Stimulated activated CD4-positive, alpha-beta T cell treated with anti-CD3 and anti-CD28 coated beads, Interleukin-12 subunit alpha, Interleukin-12 subunit beta, amount 100 ng/mL, for 24 hours (primary cell): ENCODE measurements at regions not wholly inside any gene's neighbourhood (a gene's known extent, or its start where the extent isn't known, plus 50 kb on each side); places are given as distances from the start of the nearest gene placed in this dataset.

Experiments used
- DNase-seq, 2 experiments: peaks; one replicate each; pipeline ENCODE4 v3.0.0-alpha.2; 2020; ENCODE audit warnings: low read depth in 2 of 2

DNA sequence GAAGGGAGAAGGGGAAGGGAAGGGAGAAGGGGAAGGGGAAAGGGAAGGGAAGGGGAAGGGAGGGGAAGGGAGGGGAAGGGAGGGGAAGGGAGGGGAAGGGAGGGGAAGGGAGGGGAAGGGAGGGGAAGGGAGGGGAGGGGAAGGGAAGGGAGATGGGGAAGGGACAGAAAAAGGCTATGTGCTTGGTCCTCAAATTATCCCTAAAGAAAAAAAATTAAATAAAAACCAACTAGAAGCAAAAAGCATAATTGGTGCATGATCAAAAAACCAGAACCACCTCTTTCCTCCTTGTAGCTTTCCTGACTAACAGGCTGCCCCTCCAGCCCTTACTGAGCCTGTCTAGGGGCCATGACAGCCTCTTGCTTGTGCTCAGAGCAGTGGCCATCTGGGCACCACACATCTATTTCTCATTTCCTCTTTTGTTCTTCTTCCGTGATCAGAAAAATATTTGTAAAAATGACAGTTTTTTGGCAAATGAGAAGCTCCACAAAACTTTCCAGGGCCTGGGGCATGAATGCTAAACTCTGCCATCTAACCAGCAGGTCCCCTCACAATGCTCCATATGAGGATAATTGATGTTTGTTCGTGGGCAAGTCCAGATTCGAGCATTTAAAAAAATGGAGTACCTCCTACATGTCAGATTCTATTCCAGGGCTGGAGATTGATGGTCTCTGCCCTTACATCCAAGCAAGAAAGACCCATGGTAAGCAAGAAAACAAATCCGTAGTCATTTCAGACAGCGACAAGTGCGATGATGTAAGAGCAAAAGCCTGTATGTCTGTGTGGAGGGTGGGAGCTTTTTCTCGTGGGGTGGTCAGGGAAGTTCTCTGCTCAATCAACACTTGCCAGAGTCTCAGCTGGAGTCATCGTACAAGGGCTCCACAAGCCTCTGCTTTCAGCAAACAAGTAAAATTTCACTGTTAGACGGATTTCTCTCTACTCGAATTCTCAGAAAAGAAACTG is 320.9 kb downstream of the WDR11 start:
- DNase-seq, result no peak

DNA sequence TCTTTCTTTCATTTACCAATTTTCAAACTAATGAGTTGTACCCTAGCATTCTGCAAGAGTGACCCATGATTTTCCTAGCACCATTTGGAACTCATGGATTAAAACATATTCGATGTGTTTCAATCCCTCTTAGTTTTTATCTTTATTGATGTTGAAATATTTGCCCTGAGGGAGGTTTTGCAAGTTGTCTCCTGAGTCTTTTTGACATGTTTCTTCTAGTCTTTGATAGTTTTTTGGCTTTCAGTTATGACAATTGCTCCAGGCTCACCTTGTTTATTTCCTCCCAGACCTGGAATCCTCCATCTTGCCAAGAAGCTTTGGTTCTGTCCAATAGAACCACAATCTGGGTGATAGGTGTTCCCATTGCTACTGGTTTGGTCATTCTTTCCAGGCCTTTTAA is 327.8 kb downstream of the WDR11 start:
- no peak for DNase-seq

DNA sequence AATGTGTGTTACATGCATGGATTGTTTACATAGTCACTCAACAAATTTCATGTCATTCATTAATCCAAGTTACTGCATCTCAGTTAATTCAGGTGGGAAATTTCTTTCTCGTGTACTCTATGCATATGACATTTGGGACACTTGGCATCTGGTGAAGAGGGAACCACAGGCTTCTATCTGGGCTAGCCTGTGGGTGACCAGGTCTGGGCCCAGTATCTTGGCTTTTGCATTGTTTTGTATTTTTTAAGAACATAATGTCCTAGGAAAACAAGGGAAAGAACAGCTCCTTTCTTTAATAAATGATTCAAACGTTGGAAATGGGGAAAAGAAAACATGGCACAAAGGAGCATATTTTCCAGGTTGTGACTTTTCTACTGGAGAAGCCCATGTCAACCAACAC is 331.1 kb downstream of the WDR11 start:
- no peak for DNase-seq

DNA sequence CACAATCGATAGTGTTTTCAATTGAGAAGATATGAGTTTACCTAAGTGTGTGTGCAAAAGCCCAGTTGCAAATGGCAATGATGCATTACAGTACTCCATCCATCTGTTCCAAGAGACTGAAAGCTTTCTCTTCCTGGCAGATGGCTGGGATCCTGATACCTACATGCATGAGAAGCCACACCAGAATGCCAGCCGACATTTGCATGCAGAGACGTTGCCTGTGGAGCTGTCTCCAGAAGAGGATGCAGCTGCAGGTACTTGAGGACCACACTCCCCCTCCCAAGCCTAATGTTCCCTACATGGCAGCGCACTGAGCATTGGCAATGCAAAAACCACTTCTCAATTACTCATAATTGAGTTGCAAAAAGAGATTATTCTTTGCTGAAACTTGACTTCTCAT is 332.1 kb downstream of the WDR11 start:
- no peak for DNase-seq

DNA sequence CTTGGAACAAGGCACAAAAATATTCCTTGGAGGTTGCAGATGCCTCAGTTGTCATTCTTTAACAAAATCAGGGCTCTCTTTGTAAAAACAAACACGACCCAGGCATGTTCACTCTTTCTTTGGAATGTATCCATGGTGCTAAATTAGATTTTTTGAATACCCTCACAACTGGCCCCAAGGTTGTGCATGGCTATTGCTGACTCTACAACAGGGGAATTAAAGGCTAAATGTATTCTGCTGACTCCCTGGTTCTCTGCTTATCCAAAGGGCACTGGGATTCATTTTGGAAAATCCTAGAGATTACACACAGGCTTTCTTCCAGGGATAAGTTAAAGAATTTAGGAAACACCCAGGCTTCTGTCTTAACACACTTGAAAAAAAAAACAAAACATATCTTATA is 332.5 kb downstream of the WDR11 start:
- DNase-seq, result no peak

DNA sequence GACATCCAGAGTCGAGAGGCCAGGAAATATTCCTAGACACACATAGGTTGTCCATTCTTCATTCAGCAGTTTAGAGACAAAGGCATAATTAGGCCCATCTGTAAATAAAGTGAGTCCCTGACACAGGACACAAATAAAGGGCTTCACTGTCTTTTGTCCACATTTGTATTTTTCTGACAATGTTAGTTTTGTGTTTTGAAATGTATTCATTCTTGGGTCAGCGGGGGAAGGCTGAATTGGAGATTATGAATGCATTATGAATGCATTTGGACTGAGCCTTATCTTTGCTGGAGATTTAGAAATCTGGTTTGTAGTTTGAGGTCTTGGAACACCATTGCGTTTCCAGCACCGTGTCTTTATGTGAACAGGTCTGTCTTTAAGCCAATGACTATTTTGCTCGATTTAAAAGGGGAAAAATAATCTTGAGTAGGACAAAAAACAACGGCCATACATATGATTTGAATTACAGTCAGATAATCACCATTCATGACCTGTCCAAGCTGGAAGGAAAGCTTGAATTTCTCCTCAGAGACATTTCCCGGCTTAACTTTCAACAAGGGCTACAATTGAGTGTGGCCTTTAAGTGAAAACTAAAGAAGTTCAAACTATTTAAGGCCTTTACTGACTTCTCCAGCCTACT is 334.8 kb downstream of the WDR11 start:
- DNase-seq, result no peak

DNA sequence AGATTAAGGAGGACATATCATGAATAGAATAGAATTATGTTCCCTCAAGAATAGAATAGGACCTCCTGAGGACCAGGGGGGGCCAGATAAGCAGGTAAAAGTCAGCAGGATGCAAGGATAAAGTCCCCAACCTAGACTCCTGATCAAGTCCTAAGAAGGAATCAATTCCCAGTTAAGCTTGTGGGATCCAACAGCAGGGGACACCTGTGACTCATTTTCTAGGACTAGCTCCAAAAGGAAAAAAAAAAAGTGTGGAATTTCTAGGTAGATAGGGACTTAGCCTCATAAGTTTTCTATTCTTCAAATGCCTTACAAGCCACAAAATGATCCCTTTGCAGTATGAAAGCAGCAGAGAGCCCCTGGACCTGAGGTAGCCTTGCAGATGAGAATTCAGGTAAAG is 336.2 kb downstream of the WDR11 start:
- DNase-seq, result no peak

DNA sequence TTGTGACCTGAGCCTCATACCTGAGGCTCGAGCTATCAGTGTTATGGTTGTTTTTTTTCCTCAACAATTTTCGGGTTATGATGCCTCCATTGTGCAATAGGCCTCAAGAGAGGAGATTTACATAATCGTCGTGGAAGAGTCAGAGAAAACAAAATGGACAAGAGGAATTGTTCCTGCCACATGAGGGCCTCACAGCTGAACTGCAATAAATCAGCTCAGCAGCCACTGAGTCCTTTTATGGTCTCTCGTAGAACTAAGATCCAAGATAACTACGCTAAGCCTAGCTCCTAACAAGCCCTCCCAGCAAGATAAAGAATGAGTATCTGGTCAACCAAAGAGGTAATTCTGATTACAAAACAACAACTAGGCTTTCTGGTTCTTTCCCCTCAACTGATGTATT is 336.8 kb downstream of the WDR11 start:
- DNase-seq, result no peak

DNA sequence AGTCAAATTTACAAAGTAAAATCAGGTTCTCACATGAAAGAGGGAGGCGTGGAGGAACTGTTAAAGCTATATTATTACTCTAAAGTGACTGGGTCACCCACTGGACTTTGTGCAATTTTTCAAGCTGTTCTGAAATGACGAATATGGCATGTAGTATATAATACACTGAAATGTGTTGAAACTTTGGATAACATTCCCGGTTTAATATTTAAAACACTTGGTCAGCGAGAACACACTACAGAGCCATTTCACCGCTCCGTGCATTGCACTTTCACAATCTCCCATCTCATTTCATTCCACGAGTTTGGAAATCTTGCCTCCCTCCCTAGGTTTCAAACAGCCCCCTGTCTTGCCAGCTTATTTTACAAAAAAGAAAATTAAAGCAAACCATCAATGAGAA is 337.9 kb downstream of the WDR11 start:
- no peak for DNase-seq

DNA sequence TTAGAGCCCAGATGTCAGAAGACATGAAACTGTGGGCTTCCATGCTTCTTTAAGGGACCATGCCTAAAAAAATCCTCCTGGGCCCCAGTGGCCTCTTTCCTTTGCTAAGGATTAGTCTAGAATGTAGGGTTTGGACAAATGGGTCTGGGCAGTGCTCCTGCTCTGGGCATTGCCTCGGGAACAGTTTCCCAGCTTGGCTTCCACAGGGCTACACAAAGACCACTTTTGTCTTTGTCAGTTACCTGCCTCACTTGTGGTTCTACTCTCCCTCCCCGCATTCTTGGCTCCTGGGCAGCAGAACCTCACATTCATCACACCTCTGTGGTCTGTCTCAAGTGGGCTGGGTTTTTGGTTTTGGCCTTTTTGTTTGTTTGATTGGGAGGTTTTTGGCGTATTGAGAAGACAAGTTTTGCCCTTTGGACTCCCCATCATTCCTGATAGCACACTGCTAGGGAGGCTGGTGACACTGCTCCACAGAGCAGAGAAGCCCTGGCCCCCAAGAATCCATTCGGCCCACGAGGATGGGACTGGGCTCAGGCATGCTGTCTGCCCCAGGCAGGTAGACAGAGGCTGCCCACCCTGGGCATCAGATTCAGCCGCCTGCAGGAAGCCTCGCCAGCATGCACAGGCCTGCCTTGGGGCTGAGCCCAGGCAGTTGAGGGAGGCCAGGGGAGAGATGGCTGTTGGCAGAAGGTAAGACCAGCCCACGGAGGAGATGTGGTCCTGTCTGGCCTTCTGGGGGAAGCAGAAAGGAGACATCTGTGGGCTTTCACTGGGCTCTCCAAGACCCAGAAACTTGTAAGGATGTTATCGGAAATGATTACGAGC is 343.7 kb downstream of the WDR11 start:
- no peak for DNase-seq

DNA sequence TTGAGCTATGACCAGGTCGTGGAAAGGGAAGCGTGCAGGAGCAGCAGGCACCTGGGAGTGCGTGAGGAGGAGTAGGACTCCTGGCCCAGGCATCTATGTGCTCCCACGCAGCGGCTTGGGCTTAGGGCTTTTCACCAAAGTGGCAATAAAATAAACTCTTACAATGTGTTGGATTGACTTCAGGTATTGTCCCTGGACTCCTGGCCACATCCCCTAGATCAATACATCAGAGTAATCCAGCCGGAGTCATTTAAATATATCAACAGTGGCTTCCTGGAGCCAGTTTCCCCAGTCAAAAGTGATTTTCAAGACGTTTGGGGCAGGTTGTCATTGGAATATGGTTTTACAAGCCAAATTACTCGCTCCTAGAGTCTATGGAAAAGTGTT is 344.4 kb downstream of the WDR11 start:
- DNase-seq, result no peak

DNA sequence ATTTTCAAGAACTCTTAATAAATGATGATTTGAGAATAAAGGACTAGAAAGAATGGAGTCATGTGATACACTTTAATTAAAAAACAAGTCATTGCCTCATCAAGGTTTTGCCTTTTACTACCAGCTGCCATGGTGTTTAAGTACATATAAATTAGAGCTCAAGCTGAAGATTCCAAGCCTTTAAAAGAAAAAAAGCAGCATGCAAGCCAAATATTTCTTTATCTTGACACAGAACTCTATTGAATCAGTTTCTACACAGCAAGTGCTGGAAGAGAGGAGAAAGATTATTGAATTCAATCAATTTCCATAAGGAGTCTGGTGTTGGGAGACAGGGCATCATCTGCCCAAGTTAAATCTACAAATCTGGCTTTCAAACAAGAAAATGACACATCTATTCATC is 347.9 kb downstream of the WDR11 start:
- DNase-seq, result no peak

DNA sequence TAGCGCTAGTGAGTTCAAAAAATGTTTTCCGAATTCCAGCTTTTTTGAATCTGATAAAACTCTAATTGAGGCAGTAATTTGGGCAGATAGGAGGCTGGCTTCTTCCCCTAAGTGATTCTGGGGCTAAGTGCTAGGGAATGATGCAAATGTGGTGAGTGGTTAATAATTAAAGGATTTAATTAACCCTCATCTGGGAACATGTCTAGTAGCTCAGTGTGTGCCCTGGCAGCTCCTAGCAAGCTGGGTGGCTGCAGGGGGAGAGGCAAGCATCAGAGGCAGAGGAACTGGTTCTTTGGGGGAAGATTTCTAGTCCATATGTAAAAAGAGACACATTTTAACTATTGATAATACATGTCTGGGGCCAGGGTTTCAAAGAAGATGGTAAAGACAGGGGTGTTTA is 354.5 kb downstream of the WDR11 start:
- no peak for DNase-seq

DNA sequence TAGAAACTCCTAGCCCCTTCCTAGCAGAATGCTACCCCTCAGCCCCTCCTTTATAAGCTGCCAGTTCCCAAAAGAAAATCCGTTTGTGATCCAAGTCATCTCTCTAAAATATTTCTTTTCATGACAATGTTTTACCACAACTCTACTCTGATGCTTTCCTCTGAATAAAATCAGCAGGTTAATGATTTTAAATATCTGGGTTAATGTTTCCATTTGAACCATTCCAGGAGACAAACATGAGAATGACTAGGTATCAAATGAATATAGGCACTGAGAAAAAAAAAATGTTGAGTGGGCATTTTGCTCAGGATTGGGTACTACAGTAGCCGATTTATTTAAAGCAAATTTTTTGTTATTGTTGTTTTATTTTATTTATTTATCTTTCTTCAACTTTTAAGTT is 360.3 kb downstream of the WDR11 start:
- DNase-seq, result no peak

DNA sequence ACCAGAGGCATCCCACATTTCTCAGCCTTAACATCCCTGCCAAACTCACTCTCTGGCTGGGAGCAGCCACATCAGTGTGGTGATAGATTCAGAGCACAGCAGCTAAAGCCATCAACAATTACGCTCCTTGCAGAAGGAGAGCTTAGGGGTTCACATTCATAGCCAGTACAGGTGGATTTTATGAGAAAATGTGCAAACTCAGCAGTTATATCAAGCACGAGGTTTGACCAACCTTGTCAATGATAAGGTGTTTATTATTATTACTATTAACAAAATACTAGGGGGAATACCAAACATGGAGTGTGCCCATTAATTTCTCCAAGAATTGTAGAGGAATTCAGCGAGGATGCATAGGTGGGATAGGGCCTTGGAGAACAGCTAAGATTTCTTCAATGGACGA is 362.3 kb downstream of the WDR11 start:
- no peak for DNase-seq

DNA sequence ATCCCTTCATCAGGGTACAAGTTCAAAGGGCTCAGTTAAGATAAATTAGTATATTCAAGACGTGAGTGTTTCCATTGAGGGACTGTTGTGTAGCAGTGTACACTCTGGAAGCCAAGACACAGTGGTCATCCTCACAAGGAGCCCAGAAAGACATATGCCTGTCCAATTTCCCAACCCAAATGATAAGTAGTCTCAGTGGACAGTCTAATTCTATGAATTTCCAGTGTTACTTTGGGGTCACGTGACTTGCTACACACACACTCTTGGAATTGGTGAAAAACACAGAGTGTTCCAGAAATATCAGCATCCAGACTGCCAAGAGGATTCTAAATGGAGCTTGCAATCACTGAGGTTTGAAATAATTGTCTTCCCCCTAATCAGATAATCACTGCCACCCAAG is 365.1 kb downstream of the WDR11 start:
- no peak for DNase-seq

DNA sequence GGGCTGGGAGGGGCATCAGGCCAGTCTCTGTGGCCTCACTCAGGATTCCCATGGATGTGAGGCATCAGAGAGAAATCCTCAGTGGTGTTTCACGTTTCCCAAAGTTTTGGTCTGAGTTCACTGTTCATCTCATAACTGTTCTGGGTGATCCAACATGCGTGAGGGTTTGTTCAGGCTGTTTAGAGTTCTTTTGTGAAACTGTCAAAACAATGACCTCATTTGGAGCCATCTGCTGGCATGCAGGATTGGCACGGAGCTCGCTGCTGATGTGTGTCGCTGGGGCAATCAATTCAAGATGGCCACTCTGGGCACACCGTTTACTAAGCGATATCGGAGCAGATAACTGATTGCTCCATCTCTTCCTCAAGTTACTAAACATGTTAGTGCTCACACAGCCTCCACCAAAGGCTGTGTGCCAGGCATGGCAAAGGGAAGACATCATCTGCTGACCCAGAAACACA is 365.6 kb downstream of the WDR11 start:
- no peak for DNase-seq

DNA sequence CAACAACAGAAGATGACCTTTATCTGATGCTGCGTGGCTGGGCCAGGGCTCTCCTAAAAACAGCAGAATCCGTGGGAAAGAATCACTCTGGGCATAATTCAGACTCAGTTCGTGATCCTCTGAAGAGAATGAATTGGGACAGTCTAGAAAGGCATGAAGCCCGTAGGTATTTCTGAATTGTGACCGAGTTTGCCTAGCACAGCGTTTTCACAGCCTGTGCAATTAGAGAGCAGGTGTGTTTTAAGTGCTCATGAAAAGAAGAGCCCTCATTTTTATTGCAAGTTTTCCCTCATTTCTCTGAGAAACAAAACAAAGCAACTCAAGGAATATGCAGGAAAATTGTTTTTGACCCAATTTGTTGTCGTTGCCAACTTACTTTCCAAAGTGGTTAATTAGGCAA is 366.2 kb downstream of the WDR11 start:
- no peak for DNase-seq

DNA sequence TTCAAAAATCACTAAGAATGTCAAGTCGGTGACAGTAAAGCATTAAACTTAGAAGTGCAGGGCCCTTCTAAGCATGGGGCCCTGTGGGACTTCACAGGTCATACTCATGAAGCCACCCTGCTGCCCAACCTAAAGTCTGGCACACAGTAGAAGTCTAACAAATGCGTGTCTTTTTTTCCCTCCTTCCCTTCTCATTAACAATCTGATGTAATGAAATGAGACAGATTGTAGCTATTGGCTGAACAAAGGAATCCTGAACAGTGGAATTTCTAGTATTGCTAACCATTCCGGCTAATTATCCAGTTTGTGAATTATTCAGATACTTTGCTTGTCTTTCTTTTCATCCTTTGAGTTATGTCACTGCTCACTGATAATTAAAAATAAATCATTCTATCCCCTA is 369.9 kb downstream of the WDR11 start:
- DNase-seq, result no peak

DNA sequence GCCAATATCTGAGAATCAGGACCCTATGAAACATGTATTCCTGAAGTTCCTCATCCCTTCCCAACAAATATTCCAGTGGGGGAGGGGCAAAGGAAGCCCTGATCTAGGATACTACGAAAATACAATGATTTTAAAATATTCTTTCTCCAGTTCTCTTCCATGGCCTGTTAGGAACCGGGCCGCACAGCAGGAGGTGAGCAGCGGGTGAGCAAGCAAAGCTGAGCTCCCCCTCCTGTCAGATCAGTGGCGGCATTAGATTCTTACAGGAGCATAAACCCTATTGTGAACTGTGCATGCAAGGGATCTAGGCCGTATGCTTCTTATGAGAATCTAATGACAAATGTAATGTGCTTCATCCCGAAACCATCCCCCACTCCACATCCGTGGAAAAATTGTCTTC is 370.8 kb downstream of the WDR11 start:
- no peak for DNase-seq

DNA sequence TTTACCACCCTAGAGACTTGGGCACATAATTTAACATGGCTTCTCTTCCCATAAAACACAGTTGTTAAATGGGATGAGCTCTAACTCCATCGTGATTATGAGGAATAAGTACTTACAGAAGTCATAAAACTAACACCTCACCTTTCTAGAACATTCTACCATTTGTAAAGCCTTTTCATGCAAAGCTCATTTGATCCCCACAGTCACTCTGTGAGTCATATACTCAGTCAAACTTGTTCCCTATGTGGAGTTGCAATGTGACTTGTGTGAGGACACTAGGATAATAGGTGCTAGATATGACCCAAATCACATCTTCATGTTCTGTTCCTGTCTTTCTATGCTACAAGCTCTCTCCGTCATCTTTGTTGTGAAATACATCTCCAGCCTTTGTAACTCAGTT is 371.7 kb downstream of the WDR11 start:
- no peak for DNase-seq

DNA sequence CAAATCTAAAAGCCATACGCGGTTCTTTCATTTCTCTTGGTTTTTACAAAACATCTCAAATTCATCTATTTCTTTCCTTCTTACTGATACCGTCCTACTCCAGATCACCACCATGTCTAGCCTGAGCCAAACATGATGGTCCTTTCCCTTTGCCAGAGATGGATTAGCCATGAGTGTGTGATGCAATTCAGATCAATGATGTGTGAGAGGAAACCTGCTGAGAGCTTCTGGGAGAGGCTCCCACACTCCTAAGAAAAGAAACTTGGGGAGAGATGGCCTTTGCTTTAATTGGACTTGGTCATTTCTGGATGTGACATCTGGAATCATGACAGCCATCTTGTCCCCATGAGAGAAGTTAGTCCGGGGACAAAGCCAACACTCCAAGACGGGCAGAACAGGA is 367.2 kb downstream of the FGFR2 start:
- no peak for DNase-seq
